ENCODE measurements at regions not wholly inside any gene's neighbourhood (a gene's known extent, or its start where the extent isn't known, plus 50 kb on each side); places are given as distances from the start of the nearest gene placed in this dataset.

- TF ChIP-seq, protein P1, sequence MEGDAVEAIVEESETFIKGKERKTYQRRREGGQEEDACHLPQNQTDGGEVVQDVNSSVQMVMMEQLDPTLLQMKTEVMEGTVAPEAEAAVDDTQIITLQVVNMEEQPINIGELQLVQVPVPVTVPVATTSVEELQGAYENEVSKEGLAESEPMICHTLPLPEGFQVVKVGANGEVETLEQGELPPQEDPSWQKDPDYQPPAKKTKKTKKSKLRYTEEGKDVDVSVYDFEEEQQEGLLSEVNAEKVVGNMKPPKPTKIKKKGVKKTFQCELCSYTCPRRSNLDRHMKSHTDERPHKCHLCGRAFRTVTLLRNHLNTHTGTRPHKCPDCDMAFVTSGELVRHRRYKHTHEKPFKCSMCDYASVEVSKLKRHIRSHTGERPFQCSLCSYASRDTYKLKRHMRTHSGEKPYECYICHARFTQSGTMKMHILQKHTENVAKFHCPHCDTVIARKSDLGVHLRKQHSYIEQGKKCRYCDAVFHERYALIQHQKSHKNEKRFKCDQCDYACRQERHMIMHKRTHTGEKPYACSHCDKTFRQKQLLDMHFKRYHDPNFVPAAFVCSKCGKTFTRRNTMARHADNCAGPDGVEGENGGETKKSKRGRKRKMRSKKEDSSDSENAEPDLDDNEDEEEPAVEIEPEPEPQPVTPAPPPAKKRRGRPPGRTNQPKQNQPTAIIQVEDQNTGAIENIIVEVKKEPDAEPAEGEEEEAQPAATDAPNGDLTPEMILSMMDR (IDR thresholded peaks at IDR 0.05; ENCODE audit: low read depth, low read length, missing control alignments), result no peak
- no peak for DNase-seq (ENCODE audit: low read depth)
- H3K4me3 ChIP-seq (ENCODE audit: low read depth, low read length), result no peak overlapping the region
Observed at GRCh38 chr5:87102841-87103240, 164.8 kb upstream of the RASA1 start.

GRCh38 chr5:87103616-87104287, 163.9 kb upstream of the RASA1 start:
- TF ChIP-seq, protein P1 (IDR thresholded peaks at IDR 0.05; ENCODE audit: low read depth, low read length, missing control alignments), result no peak
- H3K4me3 ChIP-seq (ENCODE audit: low read depth, low read length), result no peak overlapping the region
- DNase-seq (ENCODE audit: low read depth), result no peak

GRCh38 chr5:87105577-87105976, 162.1 kb upstream of the RASA1 start:
- no peak for DNase-seq (ENCODE audit: low read depth)
- no peak overlapping the region for H3K4me3 ChIP-seq (ENCODE audit: low read depth, low read length)
- TF ChIP-seq, protein P1 (IDR thresholded peaks at IDR 0.05; ENCODE audit: low read depth, low read length, missing control alignments), result no peak

- no peak overlapping the region for H3K4me3 ChIP-seq (ENCODE audit: low read depth, low read length)
- no peak for DNase-seq (ENCODE audit: low read depth)
- TF ChIP-seq, protein P1 (IDR thresholded peaks at IDR 0.05; ENCODE audit: low read depth, low read length, missing control alignments), result no peak
Observed at GRCh38 chr5:87109746-87110145, 157.9 kb upstream of the RASA1 start.

DNA sequence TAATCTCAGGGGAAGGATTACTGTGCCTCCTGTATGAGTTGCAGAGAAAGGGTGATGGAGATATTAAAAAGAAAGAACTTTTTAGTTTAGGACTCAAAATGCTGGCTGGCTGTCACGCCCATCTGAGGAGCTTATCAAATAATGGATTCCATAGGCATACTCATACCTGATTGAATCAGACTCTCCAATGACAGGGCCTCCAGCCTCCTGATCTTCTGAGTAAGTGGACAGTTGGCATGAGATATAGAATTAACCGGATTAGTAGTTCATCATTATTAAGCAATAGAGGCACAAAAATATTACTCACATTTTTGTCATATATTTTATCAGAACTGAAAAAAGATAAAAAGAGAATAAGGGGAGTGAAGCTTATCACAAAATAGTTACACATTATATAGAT, 157.0 kb upstream of the RASA1 start:
- no peak overlapping the region for H3K4me3 ChIP-seq (ENCODE audit: low read depth, low read length)
- TF ChIP-seq, protein P1 (IDR thresholded peaks at IDR 0.05; ENCODE audit: low read depth, low read length, missing control alignments), result no peak
- DNase-seq (ENCODE audit: low read depth), result no peak

DNA sequence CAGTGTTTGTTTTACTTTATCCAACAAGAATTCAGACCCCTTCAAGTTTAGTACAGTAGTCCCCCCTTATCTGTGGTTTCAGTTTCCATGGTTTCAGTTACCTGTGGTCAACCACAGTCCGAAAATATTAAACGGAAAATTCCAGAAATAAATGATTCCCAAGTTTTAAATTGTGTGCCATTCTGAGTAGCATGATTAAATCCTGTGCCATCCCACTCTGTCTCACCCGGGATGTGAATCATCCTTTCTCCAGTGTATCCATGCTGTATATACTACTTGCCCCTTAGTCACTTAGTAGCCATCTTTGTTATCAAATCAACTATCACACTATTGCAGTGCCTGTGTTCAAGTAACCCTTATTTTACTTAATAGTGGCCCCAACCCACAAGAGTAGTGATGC, 153.8 kb upstream of the RASA1 start:
- TF ChIP-seq, protein P1 (IDR thresholded peaks at IDR 0.05; ENCODE audit: low read depth, low read length, missing control alignments), result no peak
- no peak overlapping the region for H3K4me3 ChIP-seq (ENCODE audit: low read depth, low read length)
- DNase-seq (ENCODE audit: low read depth), result no peak

DNA sequence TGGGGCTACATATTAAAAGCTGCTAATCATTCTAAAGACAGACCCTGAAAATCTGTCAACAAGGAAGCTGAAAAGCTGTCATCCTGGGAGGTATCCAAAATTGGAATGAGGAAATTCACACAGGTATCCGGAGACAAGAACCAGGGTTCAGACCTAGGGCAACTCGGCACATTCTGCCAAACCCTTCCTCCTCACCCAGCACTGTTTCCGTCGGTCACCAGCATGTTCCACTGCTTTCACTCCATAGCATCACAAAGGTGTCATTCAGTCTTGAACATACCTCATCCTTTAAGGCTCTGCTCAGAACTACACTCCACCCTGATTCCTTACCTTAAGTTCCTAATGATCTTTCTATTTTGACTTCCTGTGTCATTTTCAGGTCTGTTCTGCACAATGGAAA, 153.1 kb upstream of the RASA1 start:
- DNase-seq (ENCODE audit: low read depth), result no peak
- TF ChIP-seq, protein P1 (IDR thresholded peaks at IDR 0.05; ENCODE audit: low read depth, low read length, missing control alignments), result no peak
- no peak overlapping the region for H3K4me3 ChIP-seq (ENCODE audit: low read depth, low read length)

Data from GM12864 (cell line).